Mesothelial cell of epicardium (in vitro differentiated cells): ENCODE measurements at regions not wholly inside any gene's neighbourhood (a gene's known extent, or its start where the extent isn't known, plus 50 kb on each side); places are given as distances from the start of the nearest gene placed in this dataset.

Experiments used
- DNase-seq, 2 experiments: peaks; one replicate each; pipeline ENCODE4 v3.0.0; 2021; ENCODE audit warnings: low spot score in 2 of 2; ENCODE audit not compliant: unreplicated experiment in 2 of 2
- H3K27ac Mint-ChIP-seq: 2 replicates; pipeline ENCODE4 v1.8.0; 2021; ENCODE audit warnings: mixed read lengths
- H3K27me3 Mint-ChIP-seq: 2 replicates; pipeline ENCODE4 v1.8.0; 2021; ENCODE audit warnings: low read depth, mixed read lengths
- H3K36me3 Mint-ChIP-seq: 2 replicates; pipeline ENCODE4 v1.8.0; 2021; ENCODE audit warnings: mixed read lengths
- H3K4me1 Mint-ChIP-seq: 2 replicates; pipeline ENCODE4 v1.8.0; 2021; ENCODE audit warnings: mixed read lengths
- H3K4me3 Mint-ChIP-seq: 2 replicates; pipeline ENCODE4 v1.8.0; 2021; ENCODE audit warnings: mild to moderate bottlenecking, moderate library complexity, mixed read lengths
- H3K9me3 Mint-ChIP-seq: 2 replicates; pipeline ENCODE4 v1.8.0; 2021; ENCODE audit warnings: mixed read lengths
- TF ChIP-seq, protein P1 (sequence below): fragments of 200-600 bp; sonication (generic); IDR thresholded peaks from one replicate; pipeline ENCODE4 v1.5.0; 2021; ENCODE audit warnings: antibody characterized with exemption; ENCODE audit not compliant: unreplicated experiment

GRCh38 chr6:122042380-122042779, 357.1 kb upstream of the HSF2 start:
- no peak overlapping the region for H3K4me3 Mint-ChIP-seq
- H3K4me1 Mint-ChIP-seq = peaks cover 30% of the 10 kb centered on the region
- no peak for DNase-seq
- H3K27ac Mint-ChIP-seq = peak overlapping the region; percentile 84
- no peaks in the 10 kb centered on the region for H3K36me3 Mint-ChIP-seq
- H3K27me3 Mint-ChIP-seq = no peaks in the 10 kb centered on the region
- TF ChIP-seq, protein P1, sequence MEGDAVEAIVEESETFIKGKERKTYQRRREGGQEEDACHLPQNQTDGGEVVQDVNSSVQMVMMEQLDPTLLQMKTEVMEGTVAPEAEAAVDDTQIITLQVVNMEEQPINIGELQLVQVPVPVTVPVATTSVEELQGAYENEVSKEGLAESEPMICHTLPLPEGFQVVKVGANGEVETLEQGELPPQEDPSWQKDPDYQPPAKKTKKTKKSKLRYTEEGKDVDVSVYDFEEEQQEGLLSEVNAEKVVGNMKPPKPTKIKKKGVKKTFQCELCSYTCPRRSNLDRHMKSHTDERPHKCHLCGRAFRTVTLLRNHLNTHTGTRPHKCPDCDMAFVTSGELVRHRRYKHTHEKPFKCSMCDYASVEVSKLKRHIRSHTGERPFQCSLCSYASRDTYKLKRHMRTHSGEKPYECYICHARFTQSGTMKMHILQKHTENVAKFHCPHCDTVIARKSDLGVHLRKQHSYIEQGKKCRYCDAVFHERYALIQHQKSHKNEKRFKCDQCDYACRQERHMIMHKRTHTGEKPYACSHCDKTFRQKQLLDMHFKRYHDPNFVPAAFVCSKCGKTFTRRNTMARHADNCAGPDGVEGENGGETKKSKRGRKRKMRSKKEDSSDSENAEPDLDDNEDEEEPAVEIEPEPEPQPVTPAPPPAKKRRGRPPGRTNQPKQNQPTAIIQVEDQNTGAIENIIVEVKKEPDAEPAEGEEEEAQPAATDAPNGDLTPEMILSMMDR = no peak
- no peaks in the 10 kb centered on the region for H3K9me3 Mint-ChIP-seq

GRCh38 chr6:122042960-122043735, 356.3 kb upstream of the HSF2 start:
- peak overlapping the region; percentile 84 for H3K27ac Mint-ChIP-seq
- H3K4me1 Mint-ChIP-seq = peaks cover 34% of the 10 kb centered on the region
- no peaks in the 10 kb centered on the region for H3K9me3 Mint-ChIP-seq
- no peak for DNase-seq
- TF ChIP-seq, protein P1 = no peak
- H3K4me3 Mint-ChIP-seq = no peak overlapping the region
- H3K27me3 Mint-ChIP-seq = no peaks in the 10 kb centered on the region
- H3K36me3 Mint-ChIP-seq = no peaks in the 10 kb centered on the region

DNA sequence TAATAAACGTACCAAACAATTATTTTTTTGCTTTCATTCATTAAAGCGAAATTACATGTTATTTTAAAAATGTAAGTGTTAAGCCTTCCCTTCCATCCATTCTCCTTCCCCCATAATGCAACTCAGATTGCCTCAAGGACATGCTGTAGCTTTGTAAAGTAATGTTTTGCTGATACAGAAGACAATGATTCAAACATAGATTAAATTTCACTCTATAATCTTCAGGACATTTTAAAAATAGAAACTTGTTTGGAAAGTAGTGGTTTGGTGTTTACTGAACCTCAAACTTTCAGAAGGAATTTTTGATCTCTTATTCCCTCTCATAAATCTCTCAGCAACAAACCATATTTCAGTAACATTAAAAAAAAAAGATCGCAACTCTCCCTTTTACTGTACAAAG, 350.9 kb upstream of the HSF2 start:
- TF ChIP-seq, protein P1 = no peak
- Mint-ChIP-seq H3K36me3 (no peaks in the 10 kb centered on the region), H3K27me3 (no peaks in the 10 kb centered on the region), H3K4me1 (peaks cover 39% of the 10 kb centered on the region), H3K4me3 (no peak overlapping the region), H3K27ac (peak overlapping the region; percentile 55), H3K9me3 (no peaks in the 10 kb centered on the region)
- DNase-seq = no peak

- no peak for DNase-seq
Measured at GRCh38 chr6:122049341-122049740, 350.1 kb upstream of the HSF2 start.

DNA sequence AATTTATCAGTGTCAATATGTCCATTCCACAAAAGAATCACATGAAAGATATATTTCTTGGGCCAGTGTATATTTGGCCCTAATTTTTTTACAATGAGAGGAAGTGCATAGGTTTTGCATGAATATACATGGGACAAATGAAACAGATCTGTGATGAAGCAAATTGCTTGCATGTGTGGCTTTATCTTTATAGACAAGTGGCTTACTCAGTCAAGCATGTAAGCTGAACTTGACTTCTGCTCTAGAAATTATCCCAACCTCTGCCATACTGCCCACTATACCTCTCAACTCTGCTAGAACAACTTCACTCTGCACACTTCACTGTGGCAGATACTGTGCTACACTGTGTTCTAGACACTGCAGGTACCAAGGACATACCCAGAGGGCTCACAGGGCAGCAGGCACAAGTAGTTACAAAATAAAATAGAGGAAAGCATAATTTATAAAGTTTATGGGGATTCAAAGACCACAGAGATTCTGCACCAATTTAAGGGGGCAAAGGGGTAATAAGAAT, 349.2 kb upstream of the HSF2 start:
- Mint-ChIP-seq H3K27me3 (no peaks in the 10 kb centered on the region), H3K4me3 (no peak overlapping the region), H3K27ac (no peak overlapping the region), H3K36me3 (no peaks in the 10 kb centered on the region), H3K4me1 (peaks cover 39% of the 10 kb centered on the region), H3K9me3 (no peaks in the 10 kb centered on the region)
- TF ChIP-seq, protein P1 = no peak
- no peak for DNase-seq

More at GRCh38 chr6:122049341-122049740, 350.1 kb upstream of the HSF2 start:
- Mint-ChIP-seq H3K36me3 (no peaks in the 10 kb centered on the region), H3K9me3 (no peaks in the 10 kb centered on the region), H3K4me3 (peak overlapping the region; percentile 33), H3K27me3 (no peaks in the 10 kb centered on the region), H3K27ac (peak overlapping the region; percentile 69), H3K4me1 (peaks cover 39% of the 10 kb centered on the region)
- TF ChIP-seq, protein P1 = no peak
